ENCODE measurements at regions not wholly inside any gene's neighbourhood (a gene's known extent, or its start where the extent isn't known, plus 50 kb on each side); places are given as distances from the start of the nearest gene placed in this dataset.

GRCh38 chr1:70805641-70806040 lies 242.0 kb downstream of the PTGER3 start:
- no peak overlapping the region for H3K4me3 ChIP-seq (ENCODE audit: low read length)
- no peak for DNase-seq (ENCODE audit: low read depth)

DNA sequence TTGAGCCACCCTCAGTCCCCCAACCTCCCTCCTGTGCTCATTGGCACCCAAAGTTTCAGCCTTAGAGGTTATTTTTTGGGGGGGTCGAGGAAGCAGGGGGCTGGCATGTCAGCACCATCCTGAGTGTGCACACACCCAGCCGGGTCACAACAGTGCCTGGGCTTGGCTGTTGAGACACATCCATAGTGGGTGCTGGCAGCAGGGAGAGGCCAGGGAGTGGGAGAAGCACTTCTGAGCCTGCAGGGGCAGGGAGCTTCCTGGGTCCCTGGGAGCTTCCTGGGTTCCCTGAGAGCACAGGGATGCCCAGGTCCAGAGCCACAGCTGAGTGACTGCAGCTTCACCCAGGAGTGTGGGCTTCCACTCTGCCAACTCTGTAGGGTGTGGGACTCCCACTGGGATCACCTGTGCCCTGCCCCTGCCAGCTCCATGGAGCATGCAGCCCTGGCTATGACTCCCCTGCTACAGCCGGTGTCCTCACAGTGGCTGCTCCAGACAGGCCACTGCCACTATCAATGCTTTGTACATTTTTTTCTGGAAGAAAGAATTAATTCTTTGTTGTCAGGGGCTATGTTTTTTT lies 240.4 kb downstream of the PTGER3 start:
- H3K4me3 ChIP-seq (ENCODE audit: low read length) = no peak overlapping the region
- no peak for DNase-seq (ENCODE audit: low read depth)
- TF ChIP-seq, protein P1, sequence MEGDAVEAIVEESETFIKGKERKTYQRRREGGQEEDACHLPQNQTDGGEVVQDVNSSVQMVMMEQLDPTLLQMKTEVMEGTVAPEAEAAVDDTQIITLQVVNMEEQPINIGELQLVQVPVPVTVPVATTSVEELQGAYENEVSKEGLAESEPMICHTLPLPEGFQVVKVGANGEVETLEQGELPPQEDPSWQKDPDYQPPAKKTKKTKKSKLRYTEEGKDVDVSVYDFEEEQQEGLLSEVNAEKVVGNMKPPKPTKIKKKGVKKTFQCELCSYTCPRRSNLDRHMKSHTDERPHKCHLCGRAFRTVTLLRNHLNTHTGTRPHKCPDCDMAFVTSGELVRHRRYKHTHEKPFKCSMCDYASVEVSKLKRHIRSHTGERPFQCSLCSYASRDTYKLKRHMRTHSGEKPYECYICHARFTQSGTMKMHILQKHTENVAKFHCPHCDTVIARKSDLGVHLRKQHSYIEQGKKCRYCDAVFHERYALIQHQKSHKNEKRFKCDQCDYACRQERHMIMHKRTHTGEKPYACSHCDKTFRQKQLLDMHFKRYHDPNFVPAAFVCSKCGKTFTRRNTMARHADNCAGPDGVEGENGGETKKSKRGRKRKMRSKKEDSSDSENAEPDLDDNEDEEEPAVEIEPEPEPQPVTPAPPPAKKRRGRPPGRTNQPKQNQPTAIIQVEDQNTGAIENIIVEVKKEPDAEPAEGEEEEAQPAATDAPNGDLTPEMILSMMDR (conservative IDR thresholded peaks at IDR 0.05; ENCODE audit: low read length) = no peak

More at GRCh38 chr1:70805641-70806040, 242.0 kb downstream of the PTGER3 start:
- TF ChIP-seq, protein P1 (conservative IDR thresholded peaks at IDR 0.05; ENCODE audit: low read length) = no peak

GRCh38 chr1:70809069-70809468 lies 238.5 kb downstream of the PTGER3 start:
- TF ChIP-seq, protein P1 (conservative IDR thresholded peaks at IDR 0.05; ENCODE audit: low read length) = no peak
- DNase-seq (ENCODE audit: low read depth) = peak; percentile 2
- H3K4me3 ChIP-seq (ENCODE audit: low read length) = no peak overlapping the region

GRCh38 chr1:70811815-70812214 lies 235.8 kb downstream of the PTGER3 start:
- DNase-seq (ENCODE audit: low read depth) = no peak
- TF ChIP-seq, protein P1 (conservative IDR thresholded peaks at IDR 0.05; ENCODE audit: low read length) = no peak
- no peak overlapping the region for H3K4me3 ChIP-seq (ENCODE audit: low read length)

GRCh38 chr1:70812442-70813109 lies 235.0 kb downstream of the PTGER3 start:
- H3K4me3 ChIP-seq (ENCODE audit: low read length) = no peak overlapping the region
- TF ChIP-seq, protein P1 (conservative IDR thresholded peaks at IDR 0.05; ENCODE audit: low read length) = no peak
- DNase-seq (ENCODE audit: low read depth) = no peak

- H3K4me3 ChIP-seq (ENCODE audit: low read length) = no peak overlapping the region
- TF ChIP-seq, protein P1 (conservative IDR thresholded peaks at IDR 0.05; ENCODE audit: low read length) = no peak
- DNase-seq (ENCODE audit: low read depth) = peak; percentile 50
Observed at GRCh38 chr1:70818401-70818800, 229.2 kb downstream of the PTGER3 start.

DNA sequence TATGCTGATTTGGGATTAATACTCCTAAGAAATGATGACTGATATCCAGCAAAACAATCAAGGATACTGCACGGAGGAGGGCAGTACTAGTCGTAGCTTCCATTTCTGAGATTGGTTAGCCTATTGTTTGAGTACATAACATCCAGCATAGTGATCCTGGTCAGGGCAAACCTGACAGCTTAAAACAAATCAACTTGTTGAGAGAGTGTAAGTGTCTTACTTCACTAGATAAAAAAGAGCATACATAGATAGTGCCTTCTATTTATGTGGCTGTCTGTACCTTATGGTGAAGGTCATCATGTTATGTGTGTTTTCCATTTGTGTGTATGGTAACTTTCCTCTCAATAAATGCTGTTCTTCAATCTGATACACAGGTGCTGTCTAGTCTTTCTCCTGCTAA lies 228.4 kb downstream of the PTGER3 start:
- H3K4me3 ChIP-seq (ENCODE audit: low read length) = no peak overlapping the region
- TF ChIP-seq, protein P1 (conservative IDR thresholded peaks at IDR 0.05; ENCODE audit: low read length) = no peak
- no peak for DNase-seq (ENCODE audit: low read depth)

Data from AG10803 (cell line).